ENCODE measurements at regions not wholly inside any gene's neighbourhood (a gene's known extent, or its start where the extent isn't known, plus 50 kb on each side); places are given as distances from the start of the nearest gene placed in this dataset.

DNA sequence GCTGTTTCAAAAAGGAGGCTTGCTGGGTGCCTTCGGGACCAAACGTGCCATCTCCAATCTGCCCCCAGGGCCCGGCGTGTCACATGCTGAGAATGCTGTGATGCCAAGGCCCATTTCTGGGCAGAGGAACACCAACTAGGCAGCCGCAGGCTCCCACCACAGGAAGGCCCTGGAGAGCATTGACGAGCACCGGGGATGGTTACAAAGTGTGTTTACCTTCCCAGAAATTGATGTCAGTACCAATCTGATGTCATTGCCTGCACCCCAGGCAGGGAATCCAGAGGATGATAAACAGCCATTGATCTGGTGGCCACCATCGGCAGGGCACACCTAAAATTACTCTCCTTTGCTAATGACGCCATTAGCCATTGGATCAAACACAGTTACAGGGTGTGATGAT is 418.1 kb upstream of the CDH5 start:
- TF ChIP-seq, protein P1, sequence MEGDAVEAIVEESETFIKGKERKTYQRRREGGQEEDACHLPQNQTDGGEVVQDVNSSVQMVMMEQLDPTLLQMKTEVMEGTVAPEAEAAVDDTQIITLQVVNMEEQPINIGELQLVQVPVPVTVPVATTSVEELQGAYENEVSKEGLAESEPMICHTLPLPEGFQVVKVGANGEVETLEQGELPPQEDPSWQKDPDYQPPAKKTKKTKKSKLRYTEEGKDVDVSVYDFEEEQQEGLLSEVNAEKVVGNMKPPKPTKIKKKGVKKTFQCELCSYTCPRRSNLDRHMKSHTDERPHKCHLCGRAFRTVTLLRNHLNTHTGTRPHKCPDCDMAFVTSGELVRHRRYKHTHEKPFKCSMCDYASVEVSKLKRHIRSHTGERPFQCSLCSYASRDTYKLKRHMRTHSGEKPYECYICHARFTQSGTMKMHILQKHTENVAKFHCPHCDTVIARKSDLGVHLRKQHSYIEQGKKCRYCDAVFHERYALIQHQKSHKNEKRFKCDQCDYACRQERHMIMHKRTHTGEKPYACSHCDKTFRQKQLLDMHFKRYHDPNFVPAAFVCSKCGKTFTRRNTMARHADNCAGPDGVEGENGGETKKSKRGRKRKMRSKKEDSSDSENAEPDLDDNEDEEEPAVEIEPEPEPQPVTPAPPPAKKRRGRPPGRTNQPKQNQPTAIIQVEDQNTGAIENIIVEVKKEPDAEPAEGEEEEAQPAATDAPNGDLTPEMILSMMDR (IDR thresholded peaks at IDR 0.05; ENCODE audit: insufficient read depth, low read length), result no peak
- no peak for TF ChIP-seq POLR2AphosphoS5 (IDR thresholded peaks at IDR 0.05; ENCODE audit: low read depth)
- no peak for TF ChIP-seq SPI1 (IDR thresholded peaks at IDR 0.05; ENCODE audit: borderline replicate concordance, low read depth)
- TF ChIP-seq, protein P2, sequence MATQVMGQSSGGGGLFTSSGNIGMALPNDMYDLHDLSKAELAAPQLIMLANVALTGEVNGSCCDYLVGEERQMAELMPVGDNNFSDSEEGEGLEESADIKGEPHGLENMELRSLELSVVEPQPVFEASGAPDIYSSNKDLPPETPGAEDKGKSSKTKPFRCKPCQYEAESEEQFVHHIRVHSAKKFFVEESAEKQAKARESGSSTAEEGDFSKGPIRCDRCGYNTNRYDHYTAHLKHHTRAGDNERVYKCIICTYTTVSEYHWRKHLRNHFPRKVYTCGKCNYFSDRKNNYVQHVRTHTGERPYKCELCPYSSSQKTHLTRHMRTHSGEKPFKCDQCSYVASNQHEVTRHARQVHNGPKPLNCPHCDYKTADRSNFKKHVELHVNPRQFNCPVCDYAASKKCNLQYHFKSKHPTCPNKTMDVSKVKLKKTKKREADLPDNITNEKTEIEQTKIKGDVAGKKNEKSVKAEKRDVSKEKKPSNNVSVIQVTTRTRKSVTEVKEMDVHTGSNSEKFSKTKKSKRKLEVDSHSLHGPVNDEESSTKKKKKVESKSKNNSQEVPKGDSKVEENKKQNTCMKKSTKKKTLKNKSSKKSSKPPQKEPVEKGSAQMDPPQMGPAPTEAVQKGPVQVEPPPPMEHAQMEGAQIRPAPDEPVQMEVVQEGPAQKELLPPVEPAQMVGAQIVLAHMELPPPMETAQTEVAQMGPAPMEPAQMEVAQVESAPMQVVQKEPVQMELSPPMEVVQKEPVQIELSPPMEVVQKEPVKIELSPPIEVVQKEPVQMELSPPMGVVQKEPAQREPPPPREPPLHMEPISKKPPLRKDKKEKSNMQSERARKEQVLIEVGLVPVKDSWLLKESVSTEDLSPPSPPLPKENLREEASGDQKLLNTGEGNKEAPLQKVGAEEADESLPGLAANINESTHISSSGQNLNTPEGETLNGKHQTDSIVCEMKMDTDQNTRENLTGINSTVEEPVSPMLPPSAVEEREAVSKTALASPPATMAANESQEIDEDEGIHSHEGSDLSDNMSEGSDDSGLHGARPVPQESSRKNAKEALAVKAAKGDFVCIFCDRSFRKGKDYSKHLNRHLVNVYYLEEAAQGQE (IDR thresholded peaks at IDR 0.05; ENCODE audit: insufficient replicate concordance, low read depth), result no peak
- no peak for TF ChIP-seq GABPA (IDR thresholded peaks at IDR 0.05; ENCODE audit: low read depth)
